ENCODE measurements at regions not wholly inside any gene's neighbourhood (a gene's known extent, or its start where the extent isn't known, plus 50 kb on each side); places are given as distances from the start of the nearest gene placed in this dataset.

DNA sequence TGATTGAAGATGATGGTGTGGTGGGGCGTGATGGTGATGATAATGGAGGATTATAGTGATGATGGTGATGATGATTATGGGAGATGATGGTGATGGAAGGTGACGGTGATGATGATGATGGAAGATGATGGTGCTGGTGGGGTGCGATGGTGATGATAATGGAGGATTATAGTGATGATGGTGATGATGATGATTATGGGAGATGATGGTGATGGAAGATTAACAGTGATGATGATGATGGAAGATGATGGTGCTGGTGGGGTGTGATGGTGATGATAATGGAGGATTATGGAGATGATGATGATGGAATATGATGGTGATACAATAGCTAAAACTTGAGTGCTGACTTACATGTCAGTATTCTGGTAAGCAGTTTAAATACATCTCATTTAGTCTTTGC is 391.0 kb upstream of the EEF2KMT start:
- no peaks in the 10 kb centered on the region for H3K9me3 Mint-ChIP-seq
- TF ChIP-seq, protein P1, sequence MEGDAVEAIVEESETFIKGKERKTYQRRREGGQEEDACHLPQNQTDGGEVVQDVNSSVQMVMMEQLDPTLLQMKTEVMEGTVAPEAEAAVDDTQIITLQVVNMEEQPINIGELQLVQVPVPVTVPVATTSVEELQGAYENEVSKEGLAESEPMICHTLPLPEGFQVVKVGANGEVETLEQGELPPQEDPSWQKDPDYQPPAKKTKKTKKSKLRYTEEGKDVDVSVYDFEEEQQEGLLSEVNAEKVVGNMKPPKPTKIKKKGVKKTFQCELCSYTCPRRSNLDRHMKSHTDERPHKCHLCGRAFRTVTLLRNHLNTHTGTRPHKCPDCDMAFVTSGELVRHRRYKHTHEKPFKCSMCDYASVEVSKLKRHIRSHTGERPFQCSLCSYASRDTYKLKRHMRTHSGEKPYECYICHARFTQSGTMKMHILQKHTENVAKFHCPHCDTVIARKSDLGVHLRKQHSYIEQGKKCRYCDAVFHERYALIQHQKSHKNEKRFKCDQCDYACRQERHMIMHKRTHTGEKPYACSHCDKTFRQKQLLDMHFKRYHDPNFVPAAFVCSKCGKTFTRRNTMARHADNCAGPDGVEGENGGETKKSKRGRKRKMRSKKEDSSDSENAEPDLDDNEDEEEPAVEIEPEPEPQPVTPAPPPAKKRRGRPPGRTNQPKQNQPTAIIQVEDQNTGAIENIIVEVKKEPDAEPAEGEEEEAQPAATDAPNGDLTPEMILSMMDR (IDR thresholded peaks at IDR 0.05; ENCODE audit: unreplicated experiment in 3 of 3): no peak
- no peak overlapping the region for H3K27ac Mint-ChIP-seq

DNA sequence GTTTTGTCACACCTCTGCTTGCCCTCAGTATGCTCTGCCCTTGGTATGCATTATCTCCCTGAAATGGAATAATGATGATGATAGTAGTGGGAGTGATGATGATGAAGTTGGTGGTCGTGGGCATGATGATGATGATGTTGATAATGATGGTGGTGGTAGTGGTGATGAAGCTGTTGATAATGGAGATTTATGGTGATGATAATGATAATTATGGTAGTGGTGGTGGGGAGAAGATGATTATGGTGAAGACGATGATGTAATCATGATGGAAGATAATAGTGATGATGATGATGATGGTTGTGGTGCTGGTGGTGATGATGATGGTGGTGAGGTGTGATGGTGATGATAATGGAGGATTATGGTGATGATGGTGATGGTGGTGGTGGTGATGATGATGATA is 390.1 kb upstream of the EEF2KMT start:
- H3K4me1 Mint-ChIP-seq: no peaks in the 10 kb centered on the region
- no peaks in the 10 kb centered on the region for H3K36me3 Mint-ChIP-seq (ENCODE audit: low read depth)
- H3K9me3 Mint-ChIP-seq: no peaks in the 10 kb centered on the region
- H3K4me3 Mint-ChIP-seq: no peak overlapping the region
- no peak overlapping the region for H3K27ac Mint-ChIP-seq
- TF ChIP-seq, protein P1 (IDR thresholded peaks at IDR 0.05; ENCODE audit: unreplicated experiment in 3 of 3): no peak
- peaks cover 6% of the 10 kb centered on the region for H3K27me3 Mint-ChIP-seq (ENCODE audit: low read depth)

More for the DNA sequence above, 391.0 kb upstream of the EEF2KMT start:
- H3K27me3 Mint-ChIP-seq (ENCODE audit: low read depth): peaks cover 6% of the 10 kb centered on the region
- H3K36me3 Mint-ChIP-seq (ENCODE audit: low read depth): no peaks in the 10 kb centered on the region
- H3K4me1 Mint-ChIP-seq: no peaks in the 10 kb centered on the region
- H3K4me3 Mint-ChIP-seq: no peak overlapping the region

DNA sequence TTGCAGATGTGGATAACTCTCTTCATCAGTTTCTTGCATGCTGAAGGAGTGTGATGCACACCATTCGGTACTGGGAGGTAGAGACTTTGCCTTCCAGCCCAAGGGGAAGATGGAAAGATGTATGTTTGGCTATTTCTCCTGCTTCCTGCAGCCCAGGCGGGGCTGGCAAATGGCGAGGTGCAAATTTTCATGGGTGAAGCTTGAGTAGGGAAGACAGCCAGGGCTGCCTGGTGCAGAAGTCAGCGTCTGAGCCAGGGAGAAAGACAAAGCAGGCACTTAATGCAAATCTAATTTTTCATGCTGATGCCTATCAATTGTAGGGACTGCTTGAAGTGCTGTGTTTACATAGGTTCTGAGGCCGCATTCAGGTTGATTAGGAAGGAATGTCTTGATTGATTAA is 384.7 kb upstream of the EEF2KMT start:
- H3K27me3 Mint-ChIP-seq (ENCODE audit: low read depth): peaks cover 10% of the 10 kb centered on the region
- TF ChIP-seq, protein P1 (IDR thresholded peaks at IDR 0.05; ENCODE audit: unreplicated experiment in 3 of 3): no peak
- no peak overlapping the region for H3K4me3 Mint-ChIP-seq
- H3K36me3 Mint-ChIP-seq (ENCODE audit: low read depth): no peaks in the 10 kb centered on the region
- no peak overlapping the region for H3K27ac Mint-ChIP-seq
- no peaks in the 10 kb centered on the region for H3K9me3 Mint-ChIP-seq
- H3K4me1 Mint-ChIP-seq: peaks cover 6% of the 10 kb centered on the region

DNA sequence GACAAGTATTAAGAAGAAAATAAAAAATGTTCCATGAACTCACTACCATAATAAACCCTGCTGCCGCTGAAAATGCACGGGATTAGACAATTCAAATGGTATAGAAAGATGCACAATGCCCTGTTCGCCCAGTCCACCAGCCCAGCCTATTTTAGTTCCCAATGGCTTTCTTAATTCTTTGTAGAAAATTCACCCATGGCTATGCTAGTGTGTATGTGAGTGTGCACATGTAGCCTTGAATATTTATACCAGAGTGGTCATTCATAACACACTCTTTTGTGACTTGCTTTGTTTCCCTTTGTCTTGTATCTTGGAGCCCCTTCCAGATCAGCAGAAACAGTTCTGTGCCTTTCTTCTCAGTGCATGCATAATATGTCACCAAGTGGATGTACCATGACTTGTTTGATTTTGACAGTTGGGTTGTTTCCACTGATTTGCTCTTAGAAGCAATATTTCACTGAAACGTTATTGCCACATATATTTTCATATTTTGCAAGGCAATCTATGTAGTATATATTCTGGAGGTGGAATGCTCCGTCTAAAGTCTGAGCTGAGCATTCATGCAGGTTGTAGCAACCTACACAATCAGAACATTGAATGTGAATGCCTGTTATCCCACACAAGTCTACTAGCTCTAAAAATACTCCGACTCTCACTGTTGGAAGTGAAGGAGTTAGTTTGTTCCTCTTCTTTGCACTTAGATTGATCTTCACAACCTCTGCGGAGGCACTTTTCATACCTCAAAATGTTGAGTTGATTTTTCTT is 383.0 kb upstream of the EEF2KMT start:
- Mint-ChIP-seq H3K4me3 (no peak overlapping the region), H3K9me3 (no peaks in the 10 kb centered on the region), H3K4me1 (peaks cover 6% of the 10 kb centered on the region), H3K36me3 (ENCODE audit: low read depth) (no peaks in the 10 kb centered on the region), H3K27me3 (ENCODE audit: low read depth) (peaks cover 18% of the 10 kb centered on the region), H3K27ac (no peak overlapping the region)
- TF ChIP-seq, protein P1 (IDR thresholded peaks at IDR 0.05; ENCODE audit: unreplicated experiment in 3 of 3): no peak

DNA sequence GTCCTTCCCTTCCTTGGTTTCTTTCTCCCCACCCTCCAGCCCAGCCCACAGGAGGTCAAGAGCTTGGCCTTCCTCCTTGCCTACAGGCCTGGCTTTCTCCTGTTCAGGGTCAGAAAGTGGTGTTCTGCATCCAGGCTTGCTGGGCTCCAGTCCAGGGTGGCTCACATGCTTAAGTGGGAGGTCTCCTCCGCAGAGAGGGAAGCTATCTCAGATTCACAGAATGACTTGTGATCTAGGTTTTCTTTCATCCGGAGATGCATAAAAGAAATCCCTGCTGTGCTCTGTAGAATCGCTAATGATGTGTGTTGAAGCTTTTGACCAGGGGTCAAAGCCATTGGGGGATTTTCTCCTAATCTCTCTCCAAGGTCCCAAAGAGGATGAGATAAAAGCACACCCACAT is 382.3 kb upstream of the EEF2KMT start:
- no peaks in the 10 kb centered on the region for H3K36me3 Mint-ChIP-seq (ENCODE audit: low read depth)
- H3K4me1 Mint-ChIP-seq: peaks cover 6% of the 10 kb centered on the region
- H3K27me3 Mint-ChIP-seq (ENCODE audit: low read depth): peaks cover 18% of the 10 kb centered on the region
- TF ChIP-seq, protein P1 (IDR thresholded peaks at IDR 0.05; ENCODE audit: unreplicated experiment in 3 of 3): no peak
- no peak overlapping the region for H3K4me3 Mint-ChIP-seq
- H3K27ac Mint-ChIP-seq: no peak overlapping the region
- H3K9me3 Mint-ChIP-seq: no peaks in the 10 kb centered on the region

DNA sequence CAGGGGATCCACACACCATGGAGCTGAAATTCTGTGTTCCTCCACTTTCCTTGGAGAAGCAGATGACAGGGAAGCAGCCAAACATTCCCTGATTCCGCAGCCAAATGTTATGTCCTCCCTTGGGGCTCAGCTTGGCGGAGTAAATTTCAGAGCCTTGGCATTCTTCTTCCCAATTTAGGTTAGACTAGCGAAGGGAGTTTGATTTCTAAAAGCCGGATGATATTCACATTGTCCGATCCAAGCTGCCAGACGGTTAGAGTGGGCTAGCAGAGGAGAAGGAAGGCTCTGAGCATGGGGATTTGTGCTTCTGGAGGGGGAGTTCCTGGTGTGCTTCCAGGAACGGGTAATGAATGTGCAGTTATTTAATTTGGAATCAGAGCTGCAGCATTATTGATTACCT is 380.4 kb upstream of the EEF2KMT start:
- TF ChIP-seq, protein P1 (IDR thresholded peaks at IDR 0.05; ENCODE audit: unreplicated experiment in 3 of 3): no peak
- no peak overlapping the region for H3K27ac Mint-ChIP-seq
- H3K27me3 Mint-ChIP-seq (ENCODE audit: low read depth): peaks cover 29% of the 10 kb centered on the region
- H3K9me3 Mint-ChIP-seq: no peaks in the 10 kb centered on the region
- no peak overlapping the region for H3K4me3 Mint-ChIP-seq
- H3K4me1 Mint-ChIP-seq: peaks cover 6% of the 10 kb centered on the region
- no peaks in the 10 kb centered on the region for H3K36me3 Mint-ChIP-seq (ENCODE audit: low read depth)

Data from nephron (organoid).